HG02885 (cell line): ENCODE measurements at regions not wholly inside any gene's neighbourhood (a gene's known extent, or its start where the extent isn't known, plus 50 kb on each side); places are given as distances from the start of the nearest gene placed in this dataset.

Source experiments
- ATAC-seq: cut with Tn5 transposase; IDR thresholded peaks from one replicate; pipeline ENCODE4 v1.9.1; 2021; ENCODE audit warnings: mild to moderate bottlenecking; ENCODE audit not compliant: unreplicated experiment, poor library complexity

- no peak for ATAC-seq
These were observed 1331.8 kb upstream of the GBE1 start for GRCh38 chr3:83093222-83093572.

- ATAC-seq = no peak
These were observed 1331.2 kb upstream of the GBE1 start for GRCh38 chr3:83092521-83093221.

- ATAC-seq = no peak
These were observed 1314.6 kb upstream of the GBE1 start for GRCh38 chr3:83076041-83076440.

GRCh38 chr3:83074485-83074884 is 1313.0 kb upstream of the GBE1 start:
- ATAC-seq = no peak

GRCh38 chr3:83065851-83066460 is 1304.5 kb upstream of the GBE1 start:
- no peak for ATAC-seq

GRCh38 chr3:83063446-83063845 is 1302.0 kb upstream of the GBE1 start:
- no peak for ATAC-seq

- ATAC-seq = no peak
These were observed 1287.1 kb upstream of the GBE1 start for GRCh38 chr3:83048556-83048955.

- no peak for ATAC-seq
These were observed 1278.0 kb upstream of the GBE1 start for GRCh38 chr3:83039422-83039821.

- ATAC-seq = no peak
These were observed 1274.2 kb upstream of the GBE1 start for GRCh38 chr3:83035704-83036010.

- no peak for ATAC-seq
These were observed 1273.6 kb upstream of the GBE1 start for GRCh38 chr3:83034806-83035703.

- no peak for ATAC-seq
These were observed 1271.7 kb upstream of the GBE1 start for GRCh38 chr3:83033133-83033532.

GRCh38 chr3:83023086-83023485 is 1261.6 kb upstream of the GBE1 start:
- no peak for ATAC-seq

- no peak for ATAC-seq
These were observed 1250.0 kb upstream of the GBE1 start for GRCh38 chr3:83011481-83011880.

GRCh38 chr3:83003917-83004316 is 1242.5 kb upstream of the GBE1 start:
- no peak for ATAC-seq

- ATAC-seq = no peak
These were observed 1241.5 kb upstream of the GBE1 start for GRCh38 chr3:83002869-83003445.

GRCh38 chr3:82999777-83000176 is 1238.3 kb upstream of the GBE1 start:
- ATAC-seq = no peak

GRCh38 chr3:82978368-82978767 is 1216.9 kb upstream of the GBE1 start:
- ATAC-seq = no peak

- ATAC-seq = no peak
These were observed 1216.4 kb upstream of the GBE1 start for GRCh38 chr3:82977871-82978270.

- ATAC-seq = no peak
These were observed 1212.3 kb upstream of the GBE1 start for GRCh38 chr3:82973791-82974190.

- no peak for ATAC-seq
These were observed 1198.9 kb upstream of the GBE1 start for GRCh38 chr3:82960379-82960778.

GRCh38 chr3:82957696-82958095 is 1196.3 kb upstream of the GBE1 start:
- ATAC-seq = no peak
